Stimulated activated CD4-positive, alpha-beta T cell treated with anti-CD3 and anti-CD28 coated beads, Interleukin-4, amount 100 ng/mL, for 1 hour (primary cell): ENCODE measurements at regions not wholly inside any gene's neighbourhood (a gene's known extent, or its start where the extent isn't known, plus 50 kb on each side); places are given as distances from the start of the nearest gene placed in this dataset.

ENCODE experiments used
- DNase-seq: peaks from one replicate; pipeline ENCODE4 v3.0.0-alpha.2; 2020

- no peak for DNase-seq
Measured at GRCh38 chr4:178068136-178068535, 625.9 kb upstream of the AGA start.

DNA sequence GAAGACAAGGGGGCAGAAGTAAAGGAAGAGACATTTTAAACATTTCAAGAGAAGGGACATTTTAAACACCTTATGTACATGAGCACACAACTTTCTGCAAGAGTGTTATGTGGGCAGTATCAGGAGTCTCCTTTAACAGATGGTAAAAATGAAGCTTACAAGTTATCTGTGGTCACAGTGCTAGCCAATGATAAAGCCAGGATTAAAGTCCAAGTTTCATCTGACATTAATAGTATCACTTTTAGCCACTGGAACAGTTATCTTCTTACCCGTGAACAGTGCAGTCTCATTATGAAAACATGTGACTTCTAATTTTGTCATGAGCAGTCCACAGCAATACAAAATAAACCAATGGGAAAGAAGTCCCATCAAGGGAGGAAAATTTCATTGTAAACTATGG is 627.9 kb upstream of the AGA start:
- no peak for DNase-seq

GRCh38 chr4:178080312-178080711 is 638.1 kb upstream of the AGA start:
- DNase-seq = no peak

- DNase-seq = no peak
Measured at GRCh38 chr4:178081176-178081575, 638.9 kb upstream of the AGA start.

DNA sequence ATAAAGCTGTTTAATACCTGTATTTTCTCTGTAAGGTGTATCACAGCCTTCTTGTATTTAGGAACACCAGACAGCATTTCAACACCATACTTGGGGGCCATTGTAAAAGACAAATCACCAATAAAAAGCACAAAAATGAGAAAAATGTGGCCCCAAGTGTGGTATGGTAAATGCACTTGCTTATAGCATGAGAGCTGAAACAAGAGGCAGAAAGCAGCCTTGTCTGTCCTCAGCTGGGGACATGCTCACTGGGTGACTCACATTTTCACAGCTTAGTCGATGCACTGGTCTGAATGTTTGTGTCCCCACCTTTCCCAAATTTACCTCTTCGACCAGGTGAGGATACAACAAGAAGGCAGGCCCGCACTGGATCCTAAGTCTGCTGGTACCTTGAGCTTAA is 639.7 kb upstream of the AGA start:
- DNase-seq = no peak

- DNase-seq = no peak
Measured at GRCh38 chr4:178082906-178083305, 640.7 kb upstream of the AGA start.

DNA sequence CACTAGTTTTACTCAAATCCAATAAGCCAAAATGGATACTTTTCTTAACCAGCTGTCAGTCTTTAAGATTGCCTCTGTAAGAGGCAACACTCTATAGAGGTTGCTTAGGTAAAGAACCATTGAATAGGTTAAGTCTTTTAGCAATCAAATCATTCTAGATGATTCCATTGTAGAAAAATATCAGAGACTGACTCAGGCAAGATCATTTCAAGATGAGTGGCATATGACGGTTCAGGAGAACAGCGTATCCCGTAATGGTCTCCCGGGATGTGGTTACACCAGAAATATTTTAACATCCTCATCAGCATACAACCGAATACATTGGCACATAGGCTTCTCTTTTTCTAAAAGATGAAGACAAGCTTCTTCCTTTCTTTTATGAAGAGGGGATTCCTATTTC is 641.7 kb upstream of the AGA start:
- no peak for DNase-seq

DNA sequence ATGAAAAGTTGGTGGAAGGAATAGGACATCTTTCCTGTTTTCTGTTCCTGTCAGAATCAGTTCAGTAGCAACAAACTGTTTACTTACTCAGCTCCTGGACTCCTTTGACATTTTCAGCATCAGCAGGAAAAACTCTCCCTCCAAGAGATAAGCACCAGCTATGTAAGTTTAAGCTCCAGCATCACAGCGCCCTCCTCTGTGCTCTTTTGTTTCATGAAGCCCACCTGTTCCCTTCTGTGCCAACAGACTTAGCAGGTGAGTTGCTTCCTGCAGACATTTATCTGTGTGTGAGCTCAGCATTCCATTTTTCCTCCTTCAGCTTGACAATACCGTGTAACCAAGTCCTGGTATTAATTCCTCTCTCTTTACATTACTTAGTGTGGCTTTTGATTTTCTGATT is 644.1 kb upstream of the AGA start:
- DNase-seq = no peak

DNA sequence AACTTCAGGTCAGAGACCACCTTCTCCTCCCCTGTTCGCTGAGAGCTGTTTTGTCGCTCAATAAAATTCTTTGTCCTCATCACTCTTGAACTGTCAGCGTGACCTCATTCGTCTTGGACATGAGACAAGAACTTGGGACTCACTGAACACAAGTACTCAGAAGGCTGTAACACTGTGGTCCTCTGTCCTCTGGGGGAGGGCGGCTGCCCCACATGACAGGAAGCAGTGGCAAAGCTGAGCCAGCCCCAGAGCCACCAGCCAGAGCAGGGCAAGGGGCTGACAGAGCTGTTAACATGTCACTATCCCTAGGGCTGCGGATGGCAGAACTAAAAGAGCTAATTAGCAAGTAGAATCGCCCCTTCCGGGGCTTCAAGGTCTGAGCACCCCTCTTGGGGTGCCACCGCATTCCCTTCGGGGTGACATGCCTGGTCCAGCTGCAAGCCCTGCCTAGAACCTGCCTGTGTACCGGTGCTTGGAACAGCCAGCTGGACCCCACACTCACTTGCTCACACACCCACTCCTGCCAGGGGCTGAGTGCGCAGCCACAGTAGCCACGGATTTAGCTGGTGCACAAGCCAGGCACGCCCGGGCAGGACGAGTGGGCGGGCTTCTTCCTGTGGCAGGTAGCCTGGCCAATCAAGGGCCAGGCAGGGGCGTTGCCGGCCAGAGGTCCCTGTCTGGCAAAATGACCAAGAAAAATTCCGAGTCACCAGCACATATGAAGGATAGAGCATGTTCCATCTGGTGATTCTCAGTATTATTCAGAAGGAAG is 648.6 kb upstream of the AGA start:
- no peak for DNase-seq

DNA sequence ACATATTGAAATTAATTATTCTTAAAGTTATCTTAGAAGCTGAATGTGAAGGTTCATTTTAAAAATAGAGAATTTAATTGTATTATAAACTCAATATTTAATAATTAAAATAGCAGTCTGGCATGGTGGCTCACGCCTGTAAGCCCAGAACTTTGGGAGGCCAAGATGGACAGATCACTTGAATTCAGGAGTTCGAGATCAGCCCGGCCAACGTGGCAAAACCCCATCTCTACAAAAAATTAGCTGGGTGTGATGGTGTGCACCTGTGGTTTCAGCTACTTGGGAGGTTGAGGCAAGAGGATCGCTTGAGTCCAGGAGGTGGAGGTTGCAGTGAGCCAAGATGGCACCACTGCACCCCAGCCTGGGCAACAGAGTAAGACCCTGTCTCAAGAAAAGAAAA is 659.9 kb upstream of the AGA start:
- DNase-seq = no peak

DNA sequence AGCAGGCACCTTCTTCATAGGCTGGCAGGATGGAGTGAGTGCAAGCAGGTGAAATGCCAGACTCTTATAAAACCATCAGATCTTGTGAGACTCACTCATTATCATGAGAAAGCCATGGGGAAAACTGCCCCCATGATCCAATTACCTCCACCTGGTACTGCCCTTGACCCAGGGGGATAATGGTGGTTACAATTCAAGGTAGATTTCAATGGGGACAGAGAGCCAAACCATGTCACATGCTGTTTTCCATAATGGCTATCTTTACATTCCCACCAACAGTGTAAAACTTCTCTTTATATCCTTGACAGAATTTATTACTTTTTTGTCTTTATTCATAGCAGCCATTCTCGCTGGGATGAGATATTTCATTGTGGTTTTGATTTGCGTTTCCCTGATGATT is 663.0 kb upstream of the AGA start:
- DNase-seq = no peak

DNA sequence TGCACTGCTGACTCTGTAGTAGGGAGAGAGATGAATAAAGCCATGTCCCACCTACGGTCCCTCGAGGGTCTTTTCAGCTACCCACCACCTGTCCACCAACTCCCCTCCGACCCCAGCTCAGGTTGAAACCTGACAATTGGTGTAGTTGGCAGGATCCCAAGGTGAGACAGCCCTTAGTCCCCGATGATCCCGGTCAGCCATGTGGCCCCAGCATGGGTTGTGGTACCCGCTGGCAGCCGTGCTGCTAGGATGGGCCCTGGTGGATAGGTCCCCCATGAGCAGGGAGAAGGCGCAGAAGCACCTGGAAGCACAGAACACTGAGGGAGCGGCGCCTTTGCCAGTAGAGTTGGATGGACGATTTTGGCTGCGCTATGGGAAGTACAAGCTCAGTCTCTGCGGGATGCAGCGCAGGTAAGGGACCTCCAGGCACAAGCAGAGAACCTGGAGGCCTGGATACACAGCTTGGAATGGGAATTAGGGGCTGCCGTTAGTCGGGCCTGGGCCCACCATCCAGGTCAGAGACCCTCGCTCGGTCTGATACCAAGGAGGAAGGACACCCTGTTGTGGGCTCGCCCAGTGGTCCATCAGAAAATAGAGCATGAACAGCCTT is 694.6 kb upstream of the AGA start:
- DNase-seq = no peak

DNA sequence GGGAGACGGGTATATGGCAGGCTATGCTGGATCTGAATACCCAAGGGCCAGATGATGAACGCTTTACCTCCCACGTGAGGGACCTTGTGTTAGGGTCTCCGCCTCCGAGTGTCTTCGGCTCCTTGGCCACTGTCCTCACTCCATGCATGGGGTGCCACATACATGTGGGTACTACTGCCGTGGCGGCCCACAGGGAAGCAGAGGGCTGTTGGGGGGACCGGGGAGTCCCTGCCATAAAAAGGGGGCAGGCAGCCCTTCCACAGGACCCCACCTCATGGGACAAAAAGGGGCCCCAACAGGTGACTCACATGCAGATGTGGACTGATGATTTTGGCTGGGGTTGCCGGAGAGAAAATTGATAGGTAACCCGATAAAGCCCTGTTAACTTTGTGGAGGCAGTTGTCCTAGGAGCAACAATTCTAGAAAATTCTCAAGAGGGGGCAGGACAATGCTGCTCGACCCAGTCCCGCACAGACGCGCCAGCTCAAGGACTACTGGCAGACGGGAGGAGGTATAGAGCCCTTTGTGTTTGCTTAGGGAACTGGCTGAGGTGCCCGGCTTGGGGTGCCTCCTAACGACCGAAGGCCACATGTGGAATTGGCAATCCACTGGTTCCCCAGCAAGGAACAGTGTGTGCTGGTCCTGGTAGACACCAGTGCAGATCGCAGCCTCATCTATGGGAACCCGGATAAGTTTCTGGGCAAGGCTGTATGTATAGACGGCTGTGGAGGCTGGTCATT is 695.7 kb upstream of the AGA start:
- DNase-seq = no peak

DNA sequence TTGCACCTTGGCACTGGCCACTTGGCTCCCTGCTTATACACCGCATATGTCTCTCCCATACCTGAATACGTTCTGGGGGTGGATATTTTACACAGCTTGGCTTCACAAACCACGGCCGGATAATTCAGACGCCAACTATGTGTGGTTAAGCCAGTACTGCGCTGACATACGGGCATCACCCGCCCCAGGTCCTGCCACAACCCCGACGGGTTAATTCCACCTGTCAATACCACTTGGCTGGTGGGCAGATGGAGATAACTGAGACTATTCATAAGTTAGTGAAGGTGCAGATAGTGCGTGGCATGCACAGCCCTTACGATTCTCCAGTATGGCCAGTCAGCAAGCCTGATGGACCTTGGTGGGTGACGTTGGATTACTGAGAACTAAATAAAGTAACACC is 696.3 kb upstream of the AGA start:
- DNase-seq = no peak

DNA sequence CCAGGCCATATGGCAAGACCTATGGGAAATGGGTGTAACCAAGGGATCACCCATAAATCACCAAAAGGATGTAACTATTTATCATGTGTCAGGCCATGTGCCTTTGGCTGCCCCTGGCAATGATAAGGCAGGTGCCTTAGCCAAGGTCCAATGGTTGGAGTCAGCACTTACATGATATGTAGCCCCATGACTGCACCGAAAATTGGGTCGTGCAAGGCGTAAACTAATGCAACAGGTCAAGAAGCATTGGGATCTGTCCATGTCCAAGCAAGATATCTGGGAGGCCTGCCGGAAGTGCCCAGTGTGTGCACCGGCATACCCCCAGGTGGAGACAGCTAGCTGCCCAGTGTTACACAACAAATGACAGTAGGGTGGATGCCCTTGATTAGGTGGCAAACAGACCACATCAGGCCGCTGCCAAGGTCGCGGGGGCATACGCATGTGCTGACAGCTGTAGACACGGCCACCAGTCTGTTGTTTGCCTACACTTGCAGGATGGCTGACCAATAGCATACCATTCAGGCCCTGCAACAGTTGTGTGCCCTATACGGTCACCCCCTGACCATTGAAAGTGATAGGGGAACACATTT is 698.2 kb upstream of the AGA start:
- no peak for DNase-seq

GRCh38 chr4:178142724-178143123 is 700.5 kb upstream of the AGA start:
- no peak for DNase-seq

GRCh38 chr4:178148106-178148505 is 705.9 kb upstream of the AGA start:
- DNase-seq = no peak

DNA sequence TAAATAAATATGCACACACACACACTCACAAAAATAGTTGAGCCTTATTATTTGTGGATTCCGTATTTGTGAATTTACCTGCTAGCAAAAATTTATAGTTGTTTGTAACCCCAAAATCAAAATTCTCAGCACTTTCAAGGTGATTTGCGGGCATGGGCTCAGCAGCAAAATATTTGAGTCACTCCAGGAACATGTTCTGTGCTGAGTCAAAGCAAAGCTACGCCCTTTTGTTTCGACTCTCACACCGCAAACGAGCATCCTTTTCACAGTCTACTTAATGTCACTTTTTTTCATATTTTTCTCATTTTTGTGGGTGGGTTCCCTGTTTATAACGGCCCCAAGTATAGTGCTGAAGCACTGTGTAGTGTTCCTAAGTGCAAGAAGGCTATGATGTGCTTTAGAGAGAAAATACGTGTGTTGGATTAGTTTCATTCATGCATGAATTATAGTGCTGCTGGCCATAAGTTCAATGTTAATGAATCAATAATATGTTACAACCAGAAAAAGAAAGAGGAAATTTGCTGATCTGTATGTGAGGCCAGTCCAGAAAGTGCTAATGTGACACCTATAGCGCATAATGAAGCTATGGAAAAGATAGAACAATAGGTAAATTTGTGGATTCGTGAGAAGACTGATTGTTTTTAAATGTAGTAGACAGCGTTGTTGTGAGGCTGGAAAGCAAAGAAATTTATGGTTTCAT is 723.2 kb upstream of the AGA start:
- no peak for DNase-seq

- DNase-seq = no peak
Measured at GRCh38 chr4:178165951-178166308, 723.7 kb upstream of the AGA start.

- no peak for DNase-seq
Measured at GRCh38 chr4:178173771-178174170, 731.5 kb upstream of the AGA start.

DNA sequence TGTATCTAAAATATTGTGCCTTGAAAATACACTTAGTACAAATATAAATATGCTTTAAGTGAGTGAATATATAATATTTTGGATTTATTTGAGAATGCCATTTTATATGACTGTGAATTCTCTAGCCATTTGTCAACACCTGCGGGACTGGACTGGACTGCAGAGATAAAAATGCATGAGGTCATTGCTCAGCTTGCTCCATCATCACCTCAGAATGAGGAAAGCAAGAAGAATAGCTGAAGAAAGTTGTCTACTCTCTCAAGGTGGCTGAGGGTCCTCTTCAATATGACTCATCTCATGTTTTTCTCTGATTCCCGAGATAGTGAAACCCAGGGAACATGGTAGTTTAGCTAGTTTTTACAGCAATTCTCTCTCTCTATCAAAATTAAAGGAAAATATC is 732.5 kb upstream of the AGA start:
- no peak for DNase-seq

GRCh38 chr4:178185517-178185916 is 743.3 kb upstream of the AGA start:
- DNase-seq = no peak

DNA sequence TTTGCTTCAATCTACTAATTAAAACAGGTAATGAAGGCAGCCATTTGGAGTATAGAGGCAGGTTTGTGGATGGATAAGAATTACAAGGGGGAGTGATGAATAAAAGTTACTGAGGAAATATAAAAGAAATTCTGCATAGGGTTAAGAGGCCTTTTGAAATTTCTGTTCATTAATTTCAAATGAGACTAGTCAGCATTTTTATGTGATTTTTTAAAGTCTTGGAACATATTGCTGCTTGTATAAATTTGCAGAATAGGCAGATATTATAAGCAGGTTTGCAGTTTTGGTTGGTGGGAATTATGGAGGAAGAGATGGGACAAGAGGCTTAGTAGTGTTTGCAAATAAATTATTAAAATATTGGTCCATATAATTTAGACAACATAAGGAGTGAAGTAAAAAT is 750.4 kb upstream of the AGA start:
- DNase-seq = no peak
